SU-DHL-6 (cell line): ENCODE measurements at regions not wholly inside any gene's neighbourhood (a gene's known extent, or its start where the extent isn't known, plus 50 kb on each side); places are given as distances from the start of the nearest gene placed in this dataset.
A peak's percentile ranks its signal among the peaks of the same experiment; 100 is the strongest.
"Not testable (repeated sequence)": the region's sequence is repeated elsewhere in the genome, so short reads cannot be mapped to it uniquely, and the experiment has no call there.

Source experiments
- H2AFZ ChIP-seq: fragments of 200-600 bp; sonication (generic); 2 replicates; pipeline ENCODE4 v1.6.1; 2014; ENCODE audit warnings: low read depth, mild to moderate bottlenecking, moderate library complexity, mixed read lengths, antibody characterized with exemption, low read length; ENCODE audit not compliant: severe bottlenecking
- H3F3A ChIP-seq: fragments of 200-600 bp; shearing (Covaris generic); 2 replicates; pipeline ENCODE4 v1.6.0; 2016; ENCODE audit warnings: antibody characterized with exemption, mild to moderate bottlenecking; ENCODE audit not compliant: insufficient read depth
- H3K27ac ChIP-seq: fragments of 200-600 bp; sonication (generic); 2 replicates; pipeline ENCODE4 v1.5.1; 2016; ENCODE audit warnings: low read depth, mild to moderate bottlenecking, low read length, moderate library complexity, mixed read lengths
- H3K27me3 ChIP-seq: fragments of 200-600 bp; sonication (generic), shearing (Covaris generic); 2 replicates; pipeline ENCODE4 v1.6.0; 2014; ENCODE audit warnings: mild to moderate bottlenecking, low read length
- H3K36me3 ChIP-seq: fragments of 200-600 bp; sonication (generic); 2 replicates; pipeline ENCODE4 v1.6.1; 2014; ENCODE audit warnings: mild to moderate bottlenecking, low read length, mixed read lengths
- H3K4me2 ChIP-seq: fragments of 300-600, 200-600 bp; shearing (Covaris generic), sonication (generic); 2 replicates; pipeline ENCODE4 v1.6.0; 2014; ENCODE audit warnings: low read length, low read depth, mild to moderate bottlenecking; ENCODE audit not compliant: poor library complexity, severe bottlenecking
- H3K4me3 ChIP-seq: fragments of 200-600 bp; sonication (generic); 2 replicates; pipeline ENCODE4 v1.5.1; 2014; ENCODE audit warnings: antibody characterized with exemption, low read length, mild to moderate bottlenecking, mixed read lengths; ENCODE audit not compliant: insufficient read depth, poor library complexity, severe bottlenecking
- H3K79me2 ChIP-seq: fragments of 200-600 bp; sonication (generic); 2 replicates; pipeline ENCODE4 v1.6.1; 2014; ENCODE audit warnings: mild to moderate bottlenecking, low read length, moderate library complexity; ENCODE audit not compliant: insufficient read depth
- H3K9ac ChIP-seq: fragments of 200-600 bp; sonication (generic); 2 replicates; pipeline ENCODE4 v1.7.0; 2014; ENCODE audit warnings: mild to moderate bottlenecking, low read length
- H3K9me2 ChIP-seq: fragments of 200-600 bp; sonication (generic); replicated peaks from 2 replicates; pipeline ENCODE4 v1.6.1; 2014; ENCODE audit warnings: low read length; ENCODE audit not compliant: insufficient read depth
- H3K9me3 ChIP-seq: fragments of 200-600 bp; sonication (generic); 2 replicates; pipeline ENCODE4 v1.6.1; 2014; ENCODE audit warnings: low read length, mixed read lengths; ENCODE audit not compliant: insufficient read depth
- H4K20me1 ChIP-seq: fragments of 200-600 bp; sonication (generic); 2 replicates; pipeline ENCODE4 v1.6.1; 2014; ENCODE audit warnings: low read depth, mild to moderate bottlenecking, antibody characterized with exemption, low read length, moderate library complexity, mixed read lengths

- H3K9me2 ChIP-seq, H3K27me3 ChIP-seq, H3K4me3 ChIP-seq, H3K27ac ChIP-seq, H2AFZ ChIP-seq, H4K20me1 ChIP-seq, H3F3A ChIP-seq, H3K79me2 ChIP-seq, H3K9me3 ChIP-seq, H3K36me3 ChIP-seq: not testable (repeated sequence)
- 0 out of 2 replicates have a peak overlapping the region, but pooled peaks have one; percentile 18 for H3K9ac ChIP-seq
- H3K4me2 ChIP-seq: peak overlapping the region; percentile 38
Observed at GRCh38 chr7:65141405-65141778, 134.9 kb upstream of the ERV3-1 start.

- not testable (repeated sequence) for H3K79me2 ChIP-seq, H3K9me2 ChIP-seq, H4K20me1 ChIP-seq, H2AFZ ChIP-seq, H3K27ac ChIP-seq, H3K9me3 ChIP-seq, H3F3A ChIP-seq, H3K4me3 ChIP-seq, H3K27me3 ChIP-seq, H3K36me3 ChIP-seq
- H3K9ac ChIP-seq: peak overlapping the region; percentile 18; the same call in 1 of the 2 replicates
- peak overlapping the region; percentile 38 for H3K4me2 ChIP-seq
Observed at GRCh38 chr7:65140543-65141404, 134.3 kb upstream of the ERV3-1 start.

- H3K9me2 ChIP-seq, H2AFZ ChIP-seq, H3K36me3 ChIP-seq, H3K4me2 ChIP-seq, H3K9me3 ChIP-seq, H3K27ac ChIP-seq, H3K79me2 ChIP-seq, H3K9ac ChIP-seq, H3K27me3 ChIP-seq, H3F3A ChIP-seq, H4K20me1 ChIP-seq, H3K4me3 ChIP-seq: not testable (repeated sequence)
Observed at GRCh38 chr7:65136850-65137249, 130.4 kb upstream of the ERV3-1 start.

GRCh38 chr7:65133087-65133486 is 126.6 kb upstream of the ERV3-1 start:
- H3K27me3 ChIP-seq, H3K9me2 ChIP-seq, H3K79me2 ChIP-seq, H4K20me1 ChIP-seq, H3K9ac ChIP-seq, H3K4me3 ChIP-seq, H2AFZ ChIP-seq, H3F3A ChIP-seq, H3K4me2 ChIP-seq, H3K9me3 ChIP-seq, H3K36me3 ChIP-seq, H3K27ac ChIP-seq: not testable (repeated sequence)

- H3K9me2 ChIP-seq, H3K27ac ChIP-seq, H4K20me1 ChIP-seq, H2AFZ ChIP-seq, H3K4me2 ChIP-seq, H3K36me3 ChIP-seq, H3K9ac ChIP-seq, H3K9me3 ChIP-seq, H3F3A ChIP-seq, H3K79me2 ChIP-seq, H3K27me3 ChIP-seq, H3K4me3 ChIP-seq: not testable (repeated sequence)
Observed at GRCh38 chr7:65132256-65132655, 125.8 kb upstream of the ERV3-1 start.

GRCh38 chr7:65127364-65127763 is 120.9 kb upstream of the ERV3-1 start:
- H3K4me2 ChIP-seq, H3K27ac ChIP-seq, H3F3A ChIP-seq, H3K79me2 ChIP-seq, H3K9ac ChIP-seq, H3K9me3 ChIP-seq, H3K27me3 ChIP-seq, H3K4me3 ChIP-seq, H2AFZ ChIP-seq, H3K36me3 ChIP-seq, H3K9me2 ChIP-seq, H4K20me1 ChIP-seq: not testable (repeated sequence)

GRCh38 chr7:65124600-65124999 is 118.1 kb upstream of the ERV3-1 start:
- not testable (repeated sequence) for H3K4me2 ChIP-seq, H3K9ac ChIP-seq, H3K79me2 ChIP-seq

GRCh38 chr7:65105650-65106203 is 99.2 kb upstream of the ERV3-1 start:
- H3K9ac ChIP-seq, H3K9me3 ChIP-seq, H3F3A ChIP-seq, H3K36me3 ChIP-seq, H3K9me2 ChIP-seq, H3K4me2 ChIP-seq, H3K27me3 ChIP-seq, H4K20me1 ChIP-seq, H2AFZ ChIP-seq, H3K4me3 ChIP-seq, H3K79me2 ChIP-seq, H3K27ac ChIP-seq: not testable (repeated sequence)

More at GRCh38 chr7:65124600-65124999, 118.1 kb upstream of the ERV3-1 start:
- not testable (repeated sequence) for H3K9me3 ChIP-seq, H2AFZ ChIP-seq, H3K27me3 ChIP-seq, H3K4me3 ChIP-seq, H3F3A ChIP-seq, H3K27ac ChIP-seq, H3K9me2 ChIP-seq, H3K36me3 ChIP-seq, H4K20me1 ChIP-seq
